Keratinocyte (primary cell): ENCODE measurements at regions not wholly inside any gene's neighbourhood (a gene's known extent, or its start where the extent isn't known, plus 50 kb on each side); places are given as distances from the start of the nearest gene placed in this dataset.

ENCODE experiments used
- DNase-seq: peaks from one replicate; pipeline ENCODE4 v3.0.0-alpha.2; 2011; ENCODE audit warnings: low read depth, missing footprints, low spot score
- FAIRE-seq: peaks from 2 replicates; lab custom pipeline; 2011; peaks lifted over from hg19 to GRCh38; lab: Jason Lieb, UNC
- H2AFZ ChIP-seq: 2 replicates; pipeline ENCODE4 v1.6.0; 2012; ENCODE audit warnings: low read length, control low read depth, inconsistent platforms; ENCODE audit not compliant: control insufficient read depth
- H3K27ac ChIP-seq: 2 replicates; pipeline ENCODE4 v1.5.1; 2011; ENCODE audit warnings: low read length; ENCODE audit not compliant: control insufficient read depth, insufficient read depth
- H3K27me3 ChIP-seq: 3 replicates; pipeline ENCODE4 v1.6.0; 2011; ENCODE audit warnings: low read length; ENCODE audit not compliant: control insufficient read depth, insufficient read depth; ENCODE audit errors: extremely low read depth
- H3K36me3 ChIP-seq, 2 experiments: 2 replicates in 1 of 2; 3 replicates in 1 of 2; pipeline ENCODE4 v1.5.1; 2011; ENCODE audit warnings: low read length in 2 of 2, mild to moderate bottlenecking in 1 of 2; ENCODE audit not compliant: control insufficient read depth in 2 of 2, insufficient read depth in 2 of 2; ENCODE audit errors: extremely low read depth in 1 of 2
- H3K4me1 ChIP-seq: 3 replicates; pipeline ENCODE4 v1.5.1; 2011; ENCODE audit warnings: low read length; ENCODE audit not compliant: control insufficient read depth, insufficient read depth; ENCODE audit errors: extremely low read depth
- H3K4me2 ChIP-seq: 3 replicates; pipeline ENCODE4 v1.6.0; 2011; ENCODE audit warnings: low read depth, low read length; ENCODE audit not compliant: control insufficient read depth, insufficient read depth; ENCODE audit errors: extremely low read depth
- H3K4me3 ChIP-seq, 3 experiments: fragments of 200-600 bp in 1 of 3; sonication (generic) in 1 of 3; 2 replicates in 2 of 3; 3 replicates in 1 of 3; pipeline ENCODE4 v1.5.1; 2011 to 2016; ENCODE audit warnings: low read length in 3 of 3, mild to moderate bottlenecking in 3 of 3, control low read depth in 2 of 3, inconsistent platforms in 1 of 3, low read depth in 1 of 3, mixed read lengths in 1 of 3, mixed run types in 1 of 3, moderate library complexity in 1 of 3; ENCODE audit not compliant: control insufficient read depth in 2 of 3, insufficient read depth in 2 of 3; ENCODE audit errors: extremely low read depth in 1 of 3
- H3K79me2 ChIP-seq: 2 replicates; pipeline ENCODE4 v1.6.0; 2012; ENCODE audit warnings: low read length; ENCODE audit not compliant: control insufficient read depth, insufficient read depth
- H3K9ac ChIP-seq: 3 replicates; pipeline ENCODE4 v1.6.0; 2011; ENCODE audit warnings: low read length; ENCODE audit not compliant: control insufficient read depth, insufficient read depth; ENCODE audit errors: extremely low read depth
- H3K9me1 ChIP-seq: 3 replicates; pipeline ENCODE4 v1.6.0; 2011; ENCODE audit warnings: low read length; ENCODE audit not compliant: control insufficient read depth, insufficient read depth; ENCODE audit errors: extremely low read depth
- H3K9me3 ChIP-seq: 2 replicates; pipeline ENCODE4 v1.5.1; 2012; ENCODE audit warnings: low read depth, low read length; ENCODE audit not compliant: control insufficient read depth
- H4K20me1 ChIP-seq: 3 replicates; pipeline ENCODE4 v1.6.0; 2011; ENCODE audit warnings: low read length; ENCODE audit not compliant: control insufficient read depth, insufficient read depth; ENCODE audit errors: extremely low read depth
- CTCF ChIP-seq, 3 experiments: IDR thresholded peaks in 1 of 3; conservative IDR thresholded peaks in 1 of 3; optimal IDR thresholded peaks in 1 of 3; 2 replicates in 2 of 3; 3 replicates in 1 of 3; pipeline versions ENCODE3 to v1.5.1; 2011; ENCODE audit warnings: low read length in 3 of 3, mild to moderate bottlenecking in 3 of 3, moderate library complexity in 2 of 3, control low read depth in 1 of 3, inconsistent platforms in 1 of 3; ENCODE audit not compliant: insufficient read depth in 2 of 3; ENCODE audit errors: extremely low read depth in 1 of 3
- EZH2 ChIP-seq: IDR thresholded peaks from one replicate; pipeline ENCODE4 v1.6.1; 2012; ENCODE audit warnings: inconsistent platforms, mild to moderate bottlenecking, low read length, moderate library complexity
- dilution Hi-C: fragments of 300-500 bp; cut with MboI; formaldehyde crosslinking; loops from one replicate; pipeline ENCODE4 v1.7.0; 2020; ENCODE audit warnings: low sequenced_read_pairs; ENCODE audit not compliant: extremely low pct_ligation_motif_present

GRCh38 chr9:74333384-74334032 is 163.6 kb upstream of the RORB start:
- Histone ChIP-seq H3K4me2 (no peak overlapping the region), H3K36me3 (no peaks in the 10 kb centered on the region), H3K9ac (no peak overlapping the region), H3K4me3 (no peak overlapping the region), H2AFZ (no peak overlapping the region), H3K4me1 (no peaks in the 10 kb centered on the region), H3K9me3 (no peaks in the 10 kb centered on the region), H3K27ac (no peak overlapping the region), H3K27me3 (no peaks in the 10 kb centered on the region), H4K20me1 (no peaks in the 10 kb centered on the region), H3K79me2 (no peaks in the 10 kb centered on the region), H3K9me1 (no peaks in the 10 kb centered on the region)
- DNase-seq = no peak
- no peak for FAIRE-seq
- TF ChIP-seq EZH2 = no peak
- no peak for TF ChIP-seq CTCF (optimal IDR thresholded peaks at IDR 0.05 in 1 of 3, IDR thresholded peaks at IDR 0.05 in 1 of 3, conservative IDR thresholded peaks at IDR 0.05 in 1 of 3; ENCODE audit: extremely low read depth in 1 of 3, insufficient read depth in 2 of 3, low read length in 3 of 3)
- dilution Hi-C loops = no loop called here

- Histone ChIP-seq H3K4me1 (no peaks in the 10 kb centered on the region), H4K20me1 (no peaks in the 10 kb centered on the region), H3K4me3 (no peak overlapping the region), H3K9me3 (no peaks in the 10 kb centered on the region), H3K27me3 (no peaks in the 10 kb centered on the region), H3K4me2 (no peak overlapping the region), H3K9me1 (no peaks in the 10 kb centered on the region), H3K9ac (no peak overlapping the region), H3K27ac (no peak overlapping the region), H2AFZ (no peak overlapping the region), H3K79me2 (no peaks in the 10 kb centered on the region), H3K36me3 (no peaks in the 10 kb centered on the region)
- no peak for DNase-seq
- FAIRE-seq = no peak
- TF ChIP-seq EZH2 = no peak
- TF ChIP-seq CTCF (optimal IDR thresholded peaks at IDR 0.05 in 1 of 3, IDR thresholded peaks at IDR 0.05 in 1 of 3, conservative IDR thresholded peaks at IDR 0.05 in 1 of 3; ENCODE audit: extremely low read depth in 1 of 3, insufficient read depth in 2 of 3, low read length in 3 of 3) = no peak
- dilution Hi-C loops = no loop called here
These were observed 162.9 kb upstream of the RORB start for GRCh38 chr9:74334271-74334670.
